ENCODE measurements at regions not wholly inside any gene's neighbourhood (a gene's known extent, or its start where the extent isn't known, plus 50 kb on each side); places are given as distances from the start of the nearest gene placed in this dataset.

DNA sequence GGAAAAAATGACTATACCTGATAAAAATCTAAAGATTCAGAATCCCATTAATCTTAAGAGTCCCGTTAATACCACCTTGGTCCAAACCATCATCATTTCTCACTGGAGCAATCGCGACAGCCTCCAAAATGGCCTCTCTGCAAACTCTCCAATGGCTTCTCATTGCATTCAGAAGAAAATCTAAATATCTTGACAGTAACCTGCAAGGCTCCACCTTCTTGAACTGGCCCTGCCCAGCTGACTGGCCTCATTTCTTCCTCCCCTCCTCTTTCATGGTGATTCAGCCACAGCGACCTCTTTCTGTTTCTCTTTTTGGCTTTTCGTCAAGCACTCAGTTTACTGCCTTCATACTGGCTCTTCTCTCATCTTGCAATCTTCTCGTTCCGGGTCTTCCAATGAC, 56.2 kb upstream of the GPRIN3 start:
- TF ChIP-seq Cebpa-rat (IDR thresholded peaks at IDR 0.05): no peak
- H3K9me3 ChIP-seq: peaks cover 9% of the 10 kb centered on the region; the same call in 1 of the 2 replicates
- H3K4me2 ChIP-seq: no peak overlapping the region
- H3K27me3 ChIP-seq: no peaks in the 10 kb centered on the region
- H3K4me1 ChIP-seq: no peaks in the 10 kb centered on the region
- H3K36me3 ChIP-seq: no peaks in the 10 kb centered on the region
- no peak overlapping the region for H3K9ac ChIP-seq
- H3K4me3 ChIP-seq: no peak overlapping the region
- no peaks in the 10 kb centered on the region for H4K20me1 ChIP-seq
- no peak overlapping the region for H3K27ac ChIP-seq

DNA sequence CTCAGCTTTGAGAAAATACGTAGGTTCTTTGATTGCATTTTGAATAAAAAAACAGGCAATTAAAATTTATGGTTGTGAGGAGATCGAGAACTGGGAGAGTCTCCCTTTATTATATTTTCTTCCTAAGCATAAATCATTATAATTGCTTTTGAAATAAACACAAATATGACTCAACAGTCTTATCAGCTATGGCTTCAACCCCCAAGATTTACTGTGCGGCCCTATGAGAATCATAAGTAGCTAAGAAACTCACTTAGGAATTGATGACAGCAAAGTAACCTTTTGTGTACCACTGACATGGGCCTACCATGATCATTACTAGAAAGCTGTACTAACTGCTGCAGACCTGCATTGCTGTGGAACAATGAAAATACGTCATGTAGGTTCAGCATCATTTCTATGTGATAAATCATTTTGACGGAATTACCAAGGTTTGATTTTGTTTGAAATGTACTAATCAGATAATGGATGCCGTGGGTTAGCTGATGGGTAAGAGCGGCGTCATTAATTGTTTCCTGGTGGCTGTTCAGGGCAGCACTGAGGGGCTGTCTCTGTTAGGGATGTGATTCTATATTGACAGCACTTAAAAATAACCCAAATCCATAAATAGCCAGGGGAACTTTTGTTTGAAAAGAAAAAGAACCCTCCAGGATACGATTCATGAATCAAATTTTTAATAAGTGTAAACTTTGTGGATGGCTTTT, 51.5 kb upstream of the GPRIN3 start:
- Histone ChIP-seq H3K36me3 (no peaks in the 10 kb centered on the region), H3K9ac (no peak overlapping the region), H3K4me1 (no peaks in the 10 kb centered on the region), H3K4me2 (no peak overlapping the region), H4K20me1 (no peaks in the 10 kb centered on the region), H3K4me3 (no peak overlapping the region), H3K27ac (no peak overlapping the region), H3K9me3 (no peaks in the 10 kb centered on the region), H3K27me3 (no peaks in the 10 kb centered on the region)
- TF ChIP-seq Cebpa-rat (IDR thresholded peaks at IDR 0.05): no peak

DNA sequence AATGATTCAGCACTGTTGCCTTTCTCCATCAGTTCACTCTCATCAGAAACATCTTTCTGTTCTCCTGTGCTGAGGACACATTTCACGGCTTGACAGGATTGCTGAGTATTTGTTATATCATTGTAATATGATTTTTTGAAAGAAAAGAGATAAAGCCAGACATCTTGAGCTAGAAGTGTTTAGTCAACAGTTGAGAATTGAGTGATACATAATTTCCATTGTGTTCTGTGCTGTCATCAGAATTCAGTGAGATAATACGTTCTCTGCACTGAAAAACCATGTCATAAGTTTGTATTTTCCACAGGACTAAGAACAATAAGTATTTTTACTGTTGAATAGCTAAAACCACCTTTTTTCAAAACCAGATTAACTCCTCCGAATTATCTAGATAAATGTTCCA, 50.2 kb upstream of the GPRIN3 start:
- Histone ChIP-seq H3K9me3 (no peaks in the 10 kb centered on the region), H3K4me3 (no peak overlapping the region), H3K9ac (no peak overlapping the region), H3K27me3 (no peaks in the 10 kb centered on the region), H4K20me1 (no peaks in the 10 kb centered on the region), H3K4me1 (no peaks in the 10 kb centered on the region), H3K27ac (no peak overlapping the region), H3K4me2 (no peak overlapping the region), H3K36me3 (no peaks in the 10 kb centered on the region)
- TF ChIP-seq Cebpa-rat (IDR thresholded peaks at IDR 0.05): no peak
